Aorta (tissue), 5 donors: ENCODE measurements at regions not wholly inside any gene's neighbourhood (a gene's known extent, or its start where the extent isn't known, plus 50 kb on each side); places are given as distances from the start of the nearest gene placed in this dataset.
"Not testable (repeated sequence)": the region's sequence is repeated elsewhere in the genome, so short reads cannot be mapped to it uniquely, and the experiment has no call there.

Experiments used
- ATAC-seq: fragments of 200-7000 bp; cut with Tn5 transposase; one replicate; pipeline ENCODE4 v1.9.1; 2022; ENCODE audit warnings: moderate library complexity; ENCODE audit not compliant: low FRiP score
- DNase-seq, 2 donors: peaks; one replicate each; pipeline ENCODE4 v3.0.0-alpha.2; 2020
- H3K27ac ChIP-seq, 2 donors: one replicate each; pipeline ENCODE4 v1.5.1; 2013; ENCODE audit warnings: low read length in 2 of 2, mild to moderate bottlenecking in 2 of 2, moderate library complexity in 2 of 2, control low read depth in 1 of 2, inconsistent platforms in 1 of 2, low read depth in 1 of 2
- H3K27me3 ChIP-seq, 2 donors: one replicate each; pipeline ENCODE4 v1.6.1; 2013; ENCODE audit warnings: control low read depth in 1 of 2, low read length in 1 of 2, mild to moderate bottlenecking in 1 of 2, moderate library complexity in 1 of 2; ENCODE audit not compliant: insufficient read depth in 2 of 2, control insufficient read depth in 1 of 2
- H3K36me3 ChIP-seq, 2 donors: one replicate each; pipeline ENCODE4 v1.6.1; 2013; ENCODE audit warnings: control low read depth in 1 of 2, low read length in 1 of 2, mild to moderate bottlenecking in 1 of 2; ENCODE audit not compliant: insufficient read depth in 2 of 2, control insufficient read depth in 1 of 2
- H3K4me1 ChIP-seq, 2 donors: one replicate each; pipeline ENCODE4 v1.6.1; 2013; ENCODE audit warnings: low read length in 2 of 2, control low read depth in 1 of 2, mild to moderate bottlenecking in 1 of 2, moderate library complexity in 1 of 2; ENCODE audit not compliant: insufficient read depth in 2 of 2, control insufficient read depth in 1 of 2
- H3K4me3 ChIP-seq, 2 donors: one replicate each; pipeline ENCODE4 v1.5.1; 2013; ENCODE audit warnings: low read length in 2 of 2, control low read depth in 1 of 2, mild to moderate bottlenecking in 1 of 2
- H3K9me3 ChIP-seq: one replicate; pipeline ENCODE4 v1.6.1; 2013; ENCODE audit warnings: mild to moderate bottlenecking, low read length; ENCODE audit not compliant: control insufficient read depth
- WGBS, 2 donors: extraction: QIAGEN DNeasy Blood & Tissue Kit; methylation state at CpG; one replicate each; pipeline ENCODE4 v1.1.7; 2013; 5-methylcytosine and 5-hydroxymethylcytosine counted together
- intact Hi-C, 2 donors: fragments of 100-400 bp; cut with DNase I; formaldehyde crosslinking; loops; one replicate each; pipeline versions ENCODE4 v1.14.2 to v1.15.0; 2022
- donor health status: healthy with polysubstance abuse.
- donor health status: Bipolar disorder and iron deficiency.
- donor health status: DM: no; HTN: no; CAD: no.
- donor health status: DM: no; HTN: no; CAD: no.
- donor health status: DM: yes; HTN: yes; CAD: no.

GRCh38 chr11:38411149-38411548, 1813.1 kb upstream of the RAG2 start:
- Histone ChIP-seq H3K36me3 (no peaks in the 10 kb centered on the region), H3K27ac (no peak overlapping the region), H3K27me3 (no peaks in the 10 kb centered on the region), H3K9me3 (no peaks in the 10 kb centered on the region), H3K4me1 (no peaks in the 10 kb centered on the region), H3K4me3 (no peak overlapping the region)
- intact Hi-C loops: no loop called here
- no peak for ATAC-seq
- DNase-seq: no peak
- WGBS, 2 donors: 83 to 88% methylated on average over 2 of the region's 2 CpGs

- H3K27me3 ChIP-seq: no peaks in the 10 kb centered on the region
- no peaks in the 10 kb centered on the region for H3K36me3 ChIP-seq
- no peak overlapping the region for H3K4me3 ChIP-seq
- no peak for DNase-seq
- no peak for ATAC-seq
- no peaks in the 10 kb centered on the region for H3K9me3 ChIP-seq
- no peak overlapping the region for H3K27ac ChIP-seq
- WGBS, 2 donors: 53 to 60% methylated on average over 4 of the region's 4 CpGs
- intact Hi-C loops: no loop called here
- H3K4me1 ChIP-seq: no peaks in the 10 kb centered on the region
Observed at GRCh38 chr11:38402063-38402462, 1804.0 kb upstream of the RAG2 start.

GRCh38 chr11:38392176-38392575, 1794.1 kb upstream of the RAG2 start:
- no peak overlapping the region for H3K4me3 ChIP-seq
- no peaks in the 10 kb centered on the region for H3K36me3 ChIP-seq
- no peaks in the 10 kb centered on the region for H3K4me1 ChIP-seq
- intact Hi-C loops: no loop called here
- no peaks in the 10 kb centered on the region for H3K27me3 ChIP-seq
- no peak overlapping the region for H3K27ac ChIP-seq
- H3K9me3 ChIP-seq: no peaks in the 10 kb centered on the region
- DNase-seq (no peak), ATAC-seq (no peak)
- whole genome bisulfite sequencing, 2 donors: 73 to 88% methylated on average over 1 of the region's 1 CpG

DNA sequence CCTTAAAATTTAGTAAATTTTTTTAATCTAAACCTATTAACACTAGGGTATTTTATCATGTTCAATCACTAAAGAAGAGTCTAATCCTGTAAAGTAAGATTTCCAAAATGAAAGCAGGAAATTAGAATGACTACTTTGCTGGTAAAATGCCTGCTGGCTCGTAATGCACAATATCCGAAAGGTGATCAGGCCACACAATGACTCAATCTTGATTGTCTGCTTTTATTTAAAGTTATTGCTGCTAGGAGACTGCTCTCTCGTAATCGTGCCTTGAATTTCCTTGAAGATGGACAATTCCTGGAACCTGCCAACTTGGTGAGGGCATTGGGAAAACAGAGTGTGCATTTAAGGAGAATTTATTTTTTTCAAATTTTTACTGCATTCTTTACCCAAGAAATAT, 1786.5 kb upstream of the RAG2 start:
- intact Hi-C loops: no loop called here
- Histone ChIP-seq H3K9me3 (no peaks in the 10 kb centered on the region), H3K4me3 (no peak overlapping the region), H3K36me3 (no peaks in the 10 kb centered on the region), H3K27me3 (no peaks in the 10 kb centered on the region), H3K4me1 (no peaks in the 10 kb centered on the region), H3K27ac (no peak overlapping the region)
- ATAC-seq (no peak), DNase-seq (no peak)
- WGBS, 2 donors: 73 to 74% methylated on average over 4 of the region's 4 CpGs

DNA sequence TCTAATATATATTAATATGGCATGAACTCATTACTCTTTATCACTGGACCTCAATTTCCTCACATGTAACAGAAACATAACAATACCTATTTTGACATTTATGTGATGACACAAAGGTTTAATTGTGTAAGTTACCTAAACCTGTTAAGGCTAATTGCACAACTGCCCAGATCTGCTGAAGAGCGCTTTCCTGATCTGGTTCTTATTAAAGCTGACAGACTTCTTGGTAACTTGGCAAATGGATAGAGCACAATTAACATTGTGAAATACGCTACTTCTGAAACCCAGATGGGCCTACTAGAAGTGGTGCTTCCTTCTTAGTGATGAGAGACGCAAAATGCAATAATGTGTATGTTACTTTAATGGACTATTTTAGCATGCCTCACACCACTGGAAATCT, 1767.2 kb upstream of the RAG2 start:
- no peak overlapping the region for H3K4me3 ChIP-seq
- H3K27me3 ChIP-seq: no peaks in the 10 kb centered on the region
- H3K4me1 ChIP-seq: no peaks in the 10 kb centered on the region
- ATAC-seq: no peak
- WGBS, 2 donors: 90 to 92% methylated on average over 3 of the region's 3 CpGs
- DNase-seq: no peak
- intact Hi-C loops: no loop called here
- H3K36me3 ChIP-seq: no peaks in the 10 kb centered on the region
- no peaks in the 10 kb centered on the region for H3K9me3 ChIP-seq
- H3K27ac ChIP-seq: no peak overlapping the region

GRCh38 chr11:38356255-38356654, 1758.2 kb upstream of the RAG2 start:
- no peak for ATAC-seq
- 80 to 87% methylated on average over 2 of the region's 2 CpGs for WGBS, 2 donors
- intact Hi-C loops: no loop called here
- Histone ChIP-seq H3K27me3 (no peaks in the 10 kb centered on the region), H3K4me3 (no peak overlapping the region), H3K27ac (no peak overlapping the region), H3K36me3 (no peaks in the 10 kb centered on the region), H3K4me1 (no peaks in the 10 kb centered on the region), H3K9me3 (peaks cover 2% of the 10 kb centered on the region)
- no peak for DNase-seq

DNA sequence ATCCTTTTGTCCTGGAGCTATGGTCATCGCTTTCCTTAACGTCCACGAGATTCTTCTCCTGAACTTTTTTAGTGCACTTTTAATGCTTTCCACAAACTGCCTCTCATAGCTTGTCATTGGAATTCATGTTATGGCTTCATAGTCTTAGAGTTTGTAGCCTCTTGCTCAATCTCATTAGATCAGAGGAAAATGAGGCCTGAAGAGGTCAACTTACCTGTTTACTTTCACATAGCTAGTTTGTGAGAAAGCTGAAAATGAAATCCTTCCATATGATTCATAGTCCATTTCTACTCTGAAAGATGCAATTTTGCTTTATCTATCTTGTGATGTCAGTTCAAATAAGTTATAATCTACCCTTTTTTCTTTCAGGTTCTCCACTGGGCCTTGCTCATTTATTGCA, 1747.2 kb upstream of the RAG2 start:
- Histone ChIP-seq H3K36me3 (no peaks in the 10 kb centered on the region), H3K27me3 (no peaks in the 10 kb centered on the region), H3K9me3 (peaks cover 5% of the 10 kb centered on the region), H3K27ac (no peak overlapping the region), H3K4me1 (no peaks in the 10 kb centered on the region), H3K4me3 (no peak overlapping the region)
- DNase-seq (no peak), ATAC-seq (no peak)
- 86 to 88% methylated on average over 3 of the region's 3 CpGs for WGBS, 2 donors
- intact Hi-C loops: no loop called here

DNA sequence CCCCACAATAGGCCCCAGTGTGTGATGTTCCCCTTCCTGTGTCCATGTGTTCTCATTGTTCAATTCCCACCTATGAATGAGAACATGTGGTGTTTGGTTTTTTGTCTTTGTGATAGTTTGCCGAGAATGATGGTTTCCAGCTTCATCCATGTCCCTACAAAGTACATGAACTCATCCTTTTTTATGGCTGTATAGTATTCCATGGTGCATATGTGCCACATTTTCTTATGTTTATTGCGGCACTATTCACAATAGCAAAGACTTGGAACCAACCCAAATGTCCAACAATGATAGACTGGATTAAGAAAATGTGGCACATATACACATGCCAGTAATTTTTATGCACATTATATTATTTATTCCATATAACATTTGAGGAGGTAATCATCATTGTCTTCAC, 1743.6 kb upstream of the RAG2 start:
- H3K36me3 ChIP-seq, intact Hi-C loops, H3K27ac ChIP-seq, H3K27me3 ChIP-seq, DNase-seq, H3K4me3 ChIP-seq, H3K9me3 ChIP-seq, H3K4me1 ChIP-seq, ATAC-seq: not testable (repeated sequence)
- 88 to 98% methylated on average over 2 of the region's 2 CpGs for WGBS, 2 donors

DNA sequence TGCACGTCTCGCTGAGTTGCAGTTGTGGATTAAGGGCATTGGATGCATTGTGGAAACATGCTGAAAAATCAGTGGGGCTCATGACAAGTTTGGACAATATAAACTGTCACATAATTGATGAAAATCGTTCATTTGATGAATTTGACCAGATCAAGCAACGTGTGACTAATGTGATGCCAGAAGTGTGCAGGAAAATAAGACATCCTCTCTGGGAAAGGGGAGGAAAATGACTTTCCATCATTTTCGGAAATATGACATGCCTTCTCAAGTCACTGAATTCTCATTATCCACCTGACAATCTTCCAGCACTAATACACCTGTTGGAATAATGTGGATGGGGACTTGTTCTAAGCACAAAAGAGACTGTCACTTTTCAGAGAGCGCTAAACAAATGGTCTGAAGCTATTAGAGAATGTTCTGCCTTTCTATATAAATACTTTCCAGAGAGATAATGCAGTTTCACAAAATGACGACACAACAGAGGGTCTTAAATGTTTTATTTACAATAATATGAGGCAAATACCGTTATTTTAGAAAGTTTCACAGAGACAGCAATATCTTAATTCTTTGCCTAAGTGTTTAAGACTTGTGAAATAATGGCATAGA, 1741.9 kb upstream of the RAG2 start:
- H3K9me3 ChIP-seq: no peaks in the 10 kb centered on the region
- H3K4me1 ChIP-seq: no peaks in the 10 kb centered on the region
- intact Hi-C loops: no loop called here
- no peak overlapping the region for H3K4me3 ChIP-seq
- no peak overlapping the region for H3K27ac ChIP-seq
- WGBS, 2 donors: 83% methylated on average over 8 of the region's 8 CpGs
- no peaks in the 10 kb centered on the region for H3K27me3 ChIP-seq
- ATAC-seq (no peak), DNase-seq (no peak)
- no peaks in the 10 kb centered on the region for H3K36me3 ChIP-seq
